ENCODE measurements at regions not wholly inside any gene's neighbourhood (a gene's known extent, or its start where the extent isn't known, plus 50 kb on each side); places are given as distances from the start of the nearest gene placed in this dataset.
A peak's percentile ranks its signal among the peaks of the same experiment; 100 is the strongest.

DNA sequence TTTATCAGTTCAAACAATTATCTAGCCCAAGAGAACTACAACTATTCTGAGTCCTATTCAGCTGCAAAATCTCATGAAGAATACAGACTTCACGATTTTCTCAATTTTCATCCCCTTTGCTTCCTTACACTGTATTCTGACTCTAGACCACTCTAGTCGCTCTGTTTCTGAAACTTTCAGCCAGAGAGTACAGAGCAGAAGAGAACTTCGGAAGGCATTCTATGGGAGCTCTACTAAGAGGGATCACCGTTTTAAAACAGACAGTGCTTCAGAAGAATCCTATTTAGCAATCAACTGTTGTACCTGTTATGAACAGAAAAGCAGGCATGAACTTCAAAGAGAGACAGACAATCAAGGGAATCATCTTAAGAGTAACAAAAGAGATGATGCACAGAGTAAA, 419.4 kb downstream of the SHQ1 start:
- Mint-ChIP-seq H3K4me1 (peaks cover 36% of the 10 kb centered on the region in 2 experiments), H3K27ac (peak overlapping the region in 1 of 3 experiments; percentile 49; a peak in 2 of 7 replicates), H3K4me3 (no peak overlapping the region), H3K9me3 (peaks cover 0 to 1% of the 10 kb centered on the region in 2 experiments; a peak in 1 of 5 replicates), H3K36me3 (ENCODE audit: insufficient read depth in 1 of 3, low read depth in 3 of 3) (peaks cover 0 to 1% (median 1%) of the 10 kb centered on the region in 3 experiments; a peak in 4 of 7 replicates), H3K27me3 (ENCODE audit: low read depth) (no peaks in the 10 kb centered on the region)
- H3K4me1 ChIP-seq (ENCODE audit: insufficient read depth, low read length): no peaks in the 10 kb centered on the region; the same call in 1 of the 2 replicates
- DNase-seq: no peak
- H3K9me3 ChIP-seq (ENCODE audit: control insufficient read depth, low read depth, low read length): no peaks in the 10 kb centered on the region
- no peak overlapping the region for H3K4ac ChIP-seq (ENCODE audit: low read depth, low read length)
- H2BK120ac ChIP-seq (ENCODE audit: low read depth, low read length, poor library complexity, severe bottlenecking): no peak overlapping the region
- H3K79me2 ChIP-seq (ENCODE audit: insufficient read depth, low read length): peaks cover 49% of the 10 kb centered on the region; the same call in 1 of the 2 replicates
- no peak overlapping the region for H3K27ac ChIP-seq (ENCODE audit: insufficient read length, low read depth, low read length)
- H4K5ac ChIP-seq (ENCODE audit: insufficient read length, low read depth, low read length): no peak overlapping the region
- no peak overlapping the region for H3K18ac ChIP-seq (ENCODE audit: insufficient read length, low read depth, low read length)
- H4K8ac ChIP-seq (replicated peaks; ENCODE audit: insufficient read length, low read depth, low read length): no peak overlapping the region
- no peak overlapping the region for H2AK5ac ChIP-seq (ENCODE audit: insufficient read length, low read length)
- H3K23me2 ChIP-seq (ENCODE audit: insufficient read length, low read depth, low read length, poor library complexity, severe bottlenecking): no peaks in the 10 kb centered on the region
- no peak overlapping the region for H2AFZ ChIP-seq (ENCODE audit: low read length)
- no peak overlapping the region for H3T11ph ChIP-seq (ENCODE audit: low read length)
- H2BK15ac ChIP-seq (ENCODE audit: low read depth, low read length): no peak overlapping the region
- no peak overlapping the region for H3K56ac ChIP-seq (ENCODE audit: insufficient read length, low read depth, low read length)
- no peak overlapping the region for H3K14ac ChIP-seq (ENCODE audit: insufficient read depth, low read length)
- H3K23ac ChIP-seq (ENCODE audit: insufficient read length, low read depth, low read length): no peak overlapping the region
- no peak overlapping the region for H3K9ac ChIP-seq (ENCODE audit: extremely low read depth, insufficient read length, low read length)
- no CpG with 5 or more reads among the region's 4 CpGs for WGBS (ENCODE audit: extremely low coverage, insufficient read length, low lambda C conversion rate)
- no peak overlapping the region for H3K4me2 ChIP-seq (ENCODE audit: insufficient read depth, insufficient read length, low read length)
- H3K27me3 ChIP-seq (ENCODE audit: insufficient read depth, low read length): no peaks in the 10 kb centered on the region
- no peak overlapping the region for H4K91ac ChIP-seq (ENCODE audit: insufficient read length, low read depth, low read length)
- no peak overlapping the region for H2BK12ac ChIP-seq (ENCODE audit: insufficient read length, low read depth, low read length)
- H2BK5ac ChIP-seq (ENCODE audit: insufficient read length, low read length): no peak overlapping the region
- TF ChIP-seq, protein P1, sequence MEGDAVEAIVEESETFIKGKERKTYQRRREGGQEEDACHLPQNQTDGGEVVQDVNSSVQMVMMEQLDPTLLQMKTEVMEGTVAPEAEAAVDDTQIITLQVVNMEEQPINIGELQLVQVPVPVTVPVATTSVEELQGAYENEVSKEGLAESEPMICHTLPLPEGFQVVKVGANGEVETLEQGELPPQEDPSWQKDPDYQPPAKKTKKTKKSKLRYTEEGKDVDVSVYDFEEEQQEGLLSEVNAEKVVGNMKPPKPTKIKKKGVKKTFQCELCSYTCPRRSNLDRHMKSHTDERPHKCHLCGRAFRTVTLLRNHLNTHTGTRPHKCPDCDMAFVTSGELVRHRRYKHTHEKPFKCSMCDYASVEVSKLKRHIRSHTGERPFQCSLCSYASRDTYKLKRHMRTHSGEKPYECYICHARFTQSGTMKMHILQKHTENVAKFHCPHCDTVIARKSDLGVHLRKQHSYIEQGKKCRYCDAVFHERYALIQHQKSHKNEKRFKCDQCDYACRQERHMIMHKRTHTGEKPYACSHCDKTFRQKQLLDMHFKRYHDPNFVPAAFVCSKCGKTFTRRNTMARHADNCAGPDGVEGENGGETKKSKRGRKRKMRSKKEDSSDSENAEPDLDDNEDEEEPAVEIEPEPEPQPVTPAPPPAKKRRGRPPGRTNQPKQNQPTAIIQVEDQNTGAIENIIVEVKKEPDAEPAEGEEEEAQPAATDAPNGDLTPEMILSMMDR (conservative IDR thresholded peaks at IDR 0.05): no peak
- H4K20me1 ChIP-seq (ENCODE audit: control insufficient read depth, insufficient read depth, insufficient read length): no peaks in the 10 kb centered on the region
- no peak overlapping the region for H2BK20ac ChIP-seq (ENCODE audit: low read depth, low read length, poor library complexity, severe bottlenecking)
- peaks cover under 1% of the 10 kb centered on the region for H3K79me1 ChIP-seq (ENCODE audit: insufficient read depth, low read depth, low read length, poor library complexity, severe bottlenecking)

Data from H9 (cell line).